Right hindlimb (tissue), 1 donor: ENCODE measurements at regions not wholly inside any gene's neighbourhood (a gene's known extent, or its start where the extent isn't known, plus 50 kb on each side); places are given as distances from the start of the nearest gene placed in this dataset.
"Not testable (repeated sequence)": the region's sequence is repeated elsewhere in the genome, so short reads cannot be mapped to it uniquely, and the experiment has no call there.

Experiments used
- DNase-seq: peaks from one replicate; pipeline ENCODE4 v3.0.0-alpha.2; 2018

GRCh38 chr10:44569193-44570091, 184.5 kb upstream of the CXCL12 start:
- no peak for DNase-seq

GRCh38 chr10:44571701-44572100, 186.8 kb upstream of the CXCL12 start:
- no peak for DNase-seq

- DNase-seq: no peak
Observed at GRCh38 chr10:44572146-44572545, 187.2 kb upstream of the CXCL12 start.

GRCh38 chr10:44573821-44574220, 188.9 kb upstream of the CXCL12 start:
- no peak for DNase-seq

GRCh38 chr10:44574596-44575480, 189.9 kb upstream of the CXCL12 start:
- DNase-seq: no peak

DNA sequence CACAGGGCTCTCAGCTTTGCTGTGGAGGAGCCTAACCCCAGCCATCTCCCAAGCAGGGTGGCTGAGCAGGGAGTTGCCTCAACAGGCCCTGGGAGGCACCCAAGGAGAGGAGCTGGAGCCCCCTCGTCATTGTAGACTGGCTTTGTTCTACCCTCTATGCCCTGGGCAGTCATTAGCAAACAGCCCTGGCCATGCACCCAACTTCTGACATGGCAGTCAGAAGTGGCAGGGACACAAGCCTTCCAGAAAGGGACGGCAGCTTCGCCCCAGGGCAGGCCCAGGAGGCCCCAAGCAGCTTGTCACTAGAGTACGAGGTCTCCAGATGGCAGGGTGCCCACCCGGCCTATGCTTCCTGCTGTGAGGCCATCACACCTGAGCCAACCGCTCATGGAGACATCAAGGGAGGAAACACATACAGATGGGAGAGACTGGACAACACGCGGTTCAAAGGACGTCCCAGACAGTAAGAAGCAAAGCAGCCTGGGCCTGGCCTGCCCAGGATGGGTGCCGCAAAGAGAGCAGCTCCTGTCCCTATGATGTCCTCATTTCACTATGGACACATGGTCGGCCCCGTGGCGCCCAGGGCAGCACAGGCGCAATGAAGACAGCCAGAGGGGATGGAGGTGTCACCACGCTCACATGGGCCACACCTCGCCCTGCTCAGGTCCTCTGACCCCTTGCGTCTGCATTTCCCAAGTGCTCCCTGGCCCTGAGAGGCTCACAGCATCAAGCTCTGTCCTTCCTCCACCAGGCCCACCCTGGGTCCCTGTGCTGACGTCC, 190.9 kb upstream of the CXCL12 start:
- no peak for DNase-seq

DNA sequence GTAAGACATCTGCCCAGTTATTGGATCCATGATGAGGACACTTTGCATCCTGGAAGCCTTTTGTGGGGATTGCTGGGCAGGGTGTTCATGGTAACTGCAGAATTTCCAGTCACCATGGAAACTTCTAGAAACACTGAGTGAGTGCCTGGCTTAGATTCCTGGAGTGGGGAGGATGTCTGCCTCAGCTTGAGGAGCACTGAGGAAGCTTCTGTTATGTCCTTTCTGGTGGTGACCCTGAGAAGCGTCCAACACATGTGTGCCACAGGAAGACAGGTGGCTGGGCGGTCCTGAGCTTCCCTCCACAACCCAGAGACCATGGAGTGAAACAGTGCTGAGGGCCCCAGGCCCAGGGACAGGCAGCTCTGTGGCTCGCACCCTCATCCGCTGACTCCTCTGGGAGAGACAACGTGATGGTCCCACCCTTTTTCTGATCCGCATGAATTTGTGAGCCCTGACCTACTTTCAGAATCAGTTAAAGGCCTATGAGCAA, 191.8 kb upstream of the CXCL12 start:
- peak; percentile 59 for DNase-seq

GRCh38 chr10:44577533-44577932, 192.6 kb upstream of the CXCL12 start:
- no peak for DNase-seq

GRCh38 chr10:44578271-44578670, 193.4 kb upstream of the CXCL12 start:
- DNase-seq: no peak

- not testable (repeated sequence) for DNase-seq
Observed at GRCh38 chr10:44578963-44579362, 194.1 kb upstream of the CXCL12 start.

GRCh38 chr10:44581996-44582395, 197.1 kb upstream of the CXCL12 start:
- DNase-seq: peak; percentile 66

DNA sequence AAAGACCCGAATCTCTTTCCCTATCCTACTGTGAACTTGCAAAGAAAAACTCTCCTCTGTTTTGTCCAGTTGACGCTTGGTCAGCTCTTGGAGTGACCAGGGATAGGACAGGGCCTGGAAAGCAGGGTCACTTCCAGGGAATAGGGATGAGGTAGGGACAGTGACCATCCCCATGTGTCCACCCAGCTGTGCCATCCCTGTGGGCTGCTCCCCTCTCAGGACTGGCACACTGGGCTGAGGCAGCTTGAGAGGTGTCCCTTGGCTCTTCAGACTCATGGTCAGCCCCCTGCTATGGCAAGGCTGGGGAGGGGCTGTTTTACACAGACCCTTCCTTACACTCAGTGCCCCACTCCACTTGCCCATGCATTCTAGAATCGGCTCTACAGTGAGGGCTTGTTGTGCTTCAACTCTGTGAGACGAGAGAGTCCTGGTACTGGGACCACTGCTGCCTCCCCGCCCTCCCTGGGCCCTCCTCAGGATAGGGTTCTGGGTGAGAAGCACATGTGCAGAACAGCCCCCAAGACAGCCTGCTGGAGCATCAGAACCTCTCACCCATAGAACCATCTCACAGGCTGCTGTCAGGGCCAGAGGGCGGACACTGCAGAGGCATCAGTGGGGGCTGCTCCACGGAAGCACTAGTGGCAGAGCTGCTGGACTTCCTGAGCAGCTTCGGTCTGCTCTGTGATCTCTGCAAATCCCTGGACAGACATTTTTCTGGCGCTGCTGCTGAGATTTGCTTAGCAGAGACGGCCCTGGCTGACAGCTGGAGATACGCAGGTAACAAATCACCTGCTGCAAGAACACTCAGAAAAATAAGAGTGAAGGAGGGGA, 202.8 kb upstream of the CXCL12 start:
- no peak for DNase-seq

GRCh38 chr10:44589181-44589943, 204.5 kb upstream of the CXCL12 start:
- no peak for DNase-seq

DNA sequence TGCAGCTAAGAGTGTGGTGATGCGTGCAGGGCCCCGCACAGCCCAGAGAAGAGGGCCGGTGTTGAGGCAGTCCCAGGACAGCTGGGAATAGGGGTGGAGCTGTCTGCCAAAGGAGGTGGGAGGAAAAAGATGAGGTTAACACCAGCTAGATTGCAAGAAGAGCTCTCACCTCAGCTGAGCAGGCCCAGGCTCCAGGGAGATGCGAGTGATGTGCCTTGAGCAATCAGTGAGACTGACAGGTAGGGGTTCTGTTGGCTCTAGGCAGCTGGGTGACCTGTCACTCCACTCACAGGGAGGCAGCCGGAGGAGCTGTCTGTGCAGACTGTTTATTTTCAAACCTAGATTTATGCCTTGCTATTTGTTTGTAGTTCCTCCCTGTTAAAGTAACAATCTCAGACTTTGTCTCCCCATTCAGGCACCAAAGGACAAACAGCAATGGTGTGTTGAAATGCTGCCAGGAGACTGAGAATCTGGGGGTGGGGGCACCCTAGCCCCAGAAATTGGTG, 205.1 kb upstream of the CXCL12 start:
- DNase-seq: no peak

GRCh38 chr10:44591911-44592310, 207.0 kb upstream of the CXCL12 start:
- no peak for DNase-seq

- DNase-seq: no peak
Observed at GRCh38 chr10:44593952-44594351, 209.1 kb upstream of the CXCL12 start.

GRCh38 chr10:44607116-44607515, 222.2 kb upstream of the CXCL12 start:
- no peak for DNase-seq

DNA sequence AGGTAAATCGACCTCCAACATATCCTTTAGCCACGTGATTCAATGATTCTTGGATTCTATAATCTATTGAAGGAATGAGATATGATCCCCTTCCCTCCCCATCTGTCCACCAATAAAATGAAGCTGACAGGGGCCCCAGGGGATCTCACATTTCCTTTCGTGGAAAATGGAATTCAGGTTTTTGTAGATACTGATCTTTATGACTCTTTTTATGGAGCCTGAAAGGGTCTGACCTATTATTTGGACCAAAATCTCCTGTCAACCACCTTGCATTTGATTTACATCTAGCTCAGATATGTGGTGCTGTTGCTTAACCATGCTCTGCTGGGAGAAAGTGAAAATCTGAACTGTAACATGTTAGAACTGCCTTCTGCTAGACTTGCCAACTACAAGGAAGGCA, 234.0 kb upstream of the CXCL12 start:
- no peak for DNase-seq

GRCh38 chr10:44619521-44619920, 234.6 kb upstream of the CXCL12 start:
- no peak for DNase-seq

DNA sequence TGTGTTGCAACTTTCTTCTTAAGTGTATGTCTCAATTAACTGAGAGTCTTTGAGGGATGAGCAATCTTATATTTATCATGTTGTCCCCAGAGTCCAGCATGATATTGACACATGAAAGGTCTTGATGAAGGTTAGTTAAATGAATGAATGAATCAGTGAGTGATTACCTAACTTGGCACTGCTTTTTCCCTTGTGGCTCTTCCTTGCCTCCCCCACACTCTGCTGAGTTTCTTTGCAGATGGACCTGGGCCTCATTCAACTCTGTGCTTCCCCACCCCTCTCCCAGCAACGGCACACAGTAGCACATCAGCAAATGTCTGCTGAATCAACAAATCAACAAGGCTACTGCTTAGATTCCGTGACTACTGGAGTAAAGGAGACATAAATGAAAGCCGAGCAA, 235.1 kb upstream of the CXCL12 start:
- peak; percentile 23 for DNase-seq
